Smooth muscle cell of the brain vasculature (primary cell): ENCODE measurements at regions not wholly inside any gene's neighbourhood (a gene's known extent, or its start where the extent isn't known, plus 50 kb on each side); places are given as distances from the start of the nearest gene placed in this dataset.
"Not testable (repeated sequence)": the region's sequence is repeated elsewhere in the genome, so short reads cannot be mapped to it uniquely, and the experiment has no call there.

ENCODE experiments used
- DNase-seq: peaks from one replicate; pipeline ENCODE4 v3.0.0-alpha.2; 2012; ENCODE audit warnings: low read depth, low spot score

- DNase-seq, result no peak
These were observed 789.4 kb downstream of the STPG2 start for GRCh38 chr4:97353876-97354275.

GRCh38 chr4:97359826-97360225, 783.5 kb downstream of the STPG2 start:
- no peak for DNase-seq

- DNase-seq, result no peak
These were observed 782.5 kb downstream of the STPG2 start for GRCh38 chr4:97360733-97361132.

GRCh38 chr4:97367878-97368277, 775.4 kb downstream of the STPG2 start:
- peak; percentile 21 for DNase-seq

GRCh38 chr4:97370568-97370967, 772.7 kb downstream of the STPG2 start:
- no peak for DNase-seq

- DNase-seq, result no peak
These were observed 768.8 kb downstream of the STPG2 start for GRCh38 chr4:97374526-97374925.

- DNase-seq, result no peak
These were observed 756.3 kb downstream of the STPG2 start for GRCh38 chr4:97386969-97387368.

GRCh38 chr4:97394653-97395052, 748.6 kb downstream of the STPG2 start:
- no peak for DNase-seq

- DNase-seq, result no peak
These were observed 747.2 kb downstream of the STPG2 start for GRCh38 chr4:97396097-97396496.

- DNase-seq, result no peak
These were observed 746.7 kb downstream of the STPG2 start for GRCh38 chr4:97396605-97397004.

- DNase-seq, result no peak
These were observed 738.3 kb downstream of the STPG2 start for GRCh38 chr4:97404876-97405523.

- no peak for DNase-seq
These were observed 731.9 kb downstream of the STPG2 start for GRCh38 chr4:97411356-97411755.

GRCh38 chr4:97412331-97412730, 730.9 kb downstream of the STPG2 start:
- no peak for DNase-seq

GRCh38 chr4:97414161-97414560, 729.1 kb downstream of the STPG2 start:
- DNase-seq, result no peak

- no peak for DNase-seq
These were observed 710.7 kb downstream of the STPG2 start for GRCh38 chr4:97432551-97432950.

GRCh38 chr4:97437998-97438705, 705.1 kb downstream of the STPG2 start:
- DNase-seq, result not testable (repeated sequence)

- no peak for DNase-seq
These were observed 690.1 kb downstream of the STPG2 start for GRCh38 chr4:97453186-97453585.

- DNase-seq, result no peak
These were observed 686.0 kb downstream of the STPG2 start for GRCh38 chr4:97457253-97457652.

GRCh38 chr4:97468272-97468671, 675.0 kb downstream of the STPG2 start:
- DNase-seq, result no peak

GRCh38 chr4:97475621-97476020, 667.7 kb downstream of the STPG2 start:
- DNase-seq, result no peak

- no peak for DNase-seq
These were observed 665.3 kb downstream of the STPG2 start for GRCh38 chr4:97477974-97478373.

GRCh38 chr4:97479388-97479787, 663.9 kb downstream of the STPG2 start:
- no peak for DNase-seq

- DNase-seq, result no peak
These were observed 651.4 kb downstream of the STPG2 start for GRCh38 chr4:97491856-97492255.
